Activated CD8-positive, alpha-beta T cell treated with anti-CD3 and anti-CD28 coated beads for 36 hours (primary cell): ENCODE measurements at regions not wholly inside any gene's neighbourhood (a gene's known extent, or its start where the extent isn't known, plus 50 kb on each side); places are given as distances from the start of the nearest gene placed in this dataset.

Experiments
- ATAC-seq: fragments of 200-7000 bp; cut with Tn5 transposase; one replicate; pipeline ENCODE4 v1.10.0; 2021; ENCODE audit warnings: mild to moderate bottlenecking, moderate library complexity
- CTCF ChIA-PET: fragments of 350-600 bp; sonication (Branson Sonifier 250); formaldehyde crosslinking; loops from one replicate; lab custom pipeline; 2021; ENCODE audit warnings: antibody characterized with exemption; lab: Charles Lee
- POLR2A ChIA-PET: fragments of 350-600 bp; sonication (Branson Sonifier 250); formaldehyde crosslinking; loops from one replicate; lab custom pipeline; 2021; ENCODE audit warnings: antibody characterized with exemption; lab: Charles Lee
- DNase-seq: peaks from one replicate; pipeline ENCODE4 v3.0.0-alpha.2; 2020
- H3K27ac Mint-ChIP-seq: one replicate; pipeline ENCODE4 v1.8.0; 2021; ENCODE audit warnings: mild to moderate bottlenecking, mixed read lengths
- H3K27me3 Mint-ChIP-seq: one replicate; pipeline ENCODE4 v1.8.0; 2021; ENCODE audit warnings: mixed read lengths
- H3K36me3 Mint-ChIP-seq: one replicate; pipeline ENCODE4 v1.8.0; 2021; ENCODE audit warnings: low read depth, mixed read lengths
- H3K4me1 Mint-ChIP-seq: one replicate; pipeline ENCODE4 v1.8.0; 2021; ENCODE audit warnings: low read depth, mixed read lengths
- H3K4me3 Mint-ChIP-seq: one replicate; pipeline ENCODE4 v1.8.0; 2021; ENCODE audit warnings: mild to moderate bottlenecking, moderate library complexity, mixed read lengths
- H3K9me3 Mint-ChIP-seq: one replicate; pipeline ENCODE4 v1.8.0; 2021; ENCODE audit warnings: mixed read lengths
- intact Hi-C: fragments of 100-400 bp; cut with micrococcal nuclease; formaldehyde crosslinking; loops from one replicate; pipeline ENCODE4 v1.10.0; 2022
- TF ChIP-seq, protein P1 (sequence below): fragments of 200-600 bp; IDR thresholded peaks from one replicate; pipeline ENCODE4 v1.8.0; 2022; ENCODE audit warnings: antibody characterized with exemption, mild to moderate bottlenecking

DNA sequence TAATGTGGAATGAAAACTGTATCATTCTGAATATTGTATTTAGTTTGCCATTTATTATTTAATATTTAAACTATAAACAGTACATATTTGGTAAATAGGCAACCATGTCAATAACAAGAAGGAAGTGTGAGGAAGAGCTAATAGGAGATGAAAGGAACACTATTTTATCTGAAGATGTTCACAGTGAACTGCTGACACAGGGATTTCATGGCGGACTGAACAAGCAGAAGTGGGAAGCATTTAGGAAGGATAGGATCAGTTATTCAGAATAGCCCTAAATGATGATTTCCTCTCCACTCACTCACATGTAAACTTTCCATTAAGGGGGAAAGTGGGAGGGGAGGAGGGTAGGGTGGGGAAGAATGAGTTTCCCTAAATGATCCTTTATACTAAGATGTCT lies 682.4 kb downstream of the TOX3 start:
- DNase-seq, result no peak
- peaks cover under 1% of the 10 kb centered on the region for H3K9me3 Mint-ChIP-seq
- TF ChIP-seq, protein P1, sequence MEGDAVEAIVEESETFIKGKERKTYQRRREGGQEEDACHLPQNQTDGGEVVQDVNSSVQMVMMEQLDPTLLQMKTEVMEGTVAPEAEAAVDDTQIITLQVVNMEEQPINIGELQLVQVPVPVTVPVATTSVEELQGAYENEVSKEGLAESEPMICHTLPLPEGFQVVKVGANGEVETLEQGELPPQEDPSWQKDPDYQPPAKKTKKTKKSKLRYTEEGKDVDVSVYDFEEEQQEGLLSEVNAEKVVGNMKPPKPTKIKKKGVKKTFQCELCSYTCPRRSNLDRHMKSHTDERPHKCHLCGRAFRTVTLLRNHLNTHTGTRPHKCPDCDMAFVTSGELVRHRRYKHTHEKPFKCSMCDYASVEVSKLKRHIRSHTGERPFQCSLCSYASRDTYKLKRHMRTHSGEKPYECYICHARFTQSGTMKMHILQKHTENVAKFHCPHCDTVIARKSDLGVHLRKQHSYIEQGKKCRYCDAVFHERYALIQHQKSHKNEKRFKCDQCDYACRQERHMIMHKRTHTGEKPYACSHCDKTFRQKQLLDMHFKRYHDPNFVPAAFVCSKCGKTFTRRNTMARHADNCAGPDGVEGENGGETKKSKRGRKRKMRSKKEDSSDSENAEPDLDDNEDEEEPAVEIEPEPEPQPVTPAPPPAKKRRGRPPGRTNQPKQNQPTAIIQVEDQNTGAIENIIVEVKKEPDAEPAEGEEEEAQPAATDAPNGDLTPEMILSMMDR, result no peak
- H3K27me3 Mint-ChIP-seq, result no peaks in the 10 kb centered on the region
- ChIA-PET POLR2A (no interaction called here), CTCF (no interaction called here)
- ATAC-seq, result no peak
- no peaks in the 10 kb centered on the region for H3K4me1 Mint-ChIP-seq
- no peak overlapping the region for H3K4me3 Mint-ChIP-seq
- intact Hi-C loops, result no loop called here
- H3K36me3 Mint-ChIP-seq, result no peaks in the 10 kb centered on the region
- no peak overlapping the region for H3K27ac Mint-ChIP-seq

GRCh38 chr16:51854401-51854951 lies 692.5 kb downstream of the TOX3 start:
- ATAC-seq (no peak), DNase-seq (no peak)
- H3K9me3 Mint-ChIP-seq, result peaks cover 7% of the 10 kb centered on the region
- no peaks in the 10 kb centered on the region for H3K27me3 Mint-ChIP-seq
- TF ChIP-seq, protein P1, result no peak
- CTCF ChIA-PET, result no interaction called here
- H3K27ac Mint-ChIP-seq, result no peak overlapping the region
- no peaks in the 10 kb centered on the region for H3K4me1 Mint-ChIP-seq
- no peaks in the 10 kb centered on the region for H3K36me3 Mint-ChIP-seq
- intact Hi-C loops, result no loop called here
- POLR2A ChIA-PET, result no interaction called here
- no peak overlapping the region for H3K4me3 Mint-ChIP-seq

GRCh38 chr16:51853586-51853985 lies 693.4 kb downstream of the TOX3 start:
- H3K27ac Mint-ChIP-seq, result no peak overlapping the region
- TF ChIP-seq, protein P1, result no peak
- ATAC-seq, result no peak
- H3K36me3 Mint-ChIP-seq, result no peaks in the 10 kb centered on the region
- H3K9me3 Mint-ChIP-seq, result peaks cover 7% of the 10 kb centered on the region
- intact Hi-C loops, result no loop called here
- no peaks in the 10 kb centered on the region for H3K4me1 Mint-ChIP-seq
- CTCF ChIA-PET, result no interaction called here
- no peaks in the 10 kb centered on the region for H3K27me3 Mint-ChIP-seq
- H3K4me3 Mint-ChIP-seq, result no peak overlapping the region
- no peak for DNase-seq
- POLR2A ChIA-PET, result no interaction called here

DNA sequence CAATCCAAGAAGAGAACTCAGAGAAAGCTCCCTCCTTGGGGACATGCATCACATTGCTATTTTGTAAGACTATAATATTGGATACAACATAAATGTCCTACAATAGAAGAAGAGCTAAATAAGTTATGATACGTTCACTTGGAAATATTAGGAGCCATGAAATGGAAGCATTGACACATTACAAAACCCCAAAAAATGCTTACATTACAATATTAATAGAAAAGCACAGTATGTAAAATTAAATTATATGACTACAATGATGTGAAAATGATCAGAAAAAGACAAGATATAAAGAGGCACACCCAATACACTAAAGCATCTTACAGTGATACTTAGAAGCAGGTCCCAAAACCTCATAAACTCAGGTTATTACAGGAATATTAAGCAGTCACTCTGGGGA lies 694.1 kb downstream of the TOX3 start:
- Mint-ChIP-seq H3K36me3 (no peaks in the 10 kb centered on the region), H3K9me3 (peaks cover 7% of the 10 kb centered on the region), H3K4me1 (no peaks in the 10 kb centered on the region), H3K4me3 (no peak overlapping the region), H3K27me3 (no peaks in the 10 kb centered on the region), H3K27ac (no peak overlapping the region)
- intact Hi-C loops, result no loop called here
- TF ChIP-seq, protein P1, result no peak
- ChIA-PET POLR2A (no interaction called here), CTCF (no interaction called here)
- ATAC-seq (no peak), DNase-seq (no peak)

DNA sequence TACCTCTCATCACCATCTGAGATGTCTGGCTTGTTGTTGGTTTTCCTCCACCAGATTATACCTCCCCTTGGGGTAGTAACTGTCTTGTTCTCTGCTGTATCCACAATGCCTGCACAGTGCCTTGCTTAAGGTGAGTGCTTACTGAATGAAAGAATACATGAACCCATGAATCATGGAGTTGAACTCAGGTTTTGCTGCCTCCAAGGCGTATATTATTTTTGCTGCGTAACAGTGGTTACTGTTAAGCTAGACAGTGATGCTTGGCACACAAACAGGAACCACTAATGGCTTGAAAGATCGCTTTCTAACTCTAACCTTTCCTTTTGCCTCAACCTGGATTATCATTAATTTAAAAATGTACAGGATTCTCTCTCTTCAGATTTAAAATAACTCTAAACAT lies 695.8 kb downstream of the TOX3 start:
- intact Hi-C loops, result no loop called here
- Mint-ChIP-seq H3K4me1 (no peaks in the 10 kb centered on the region), H3K27ac (no peak overlapping the region), H3K9me3 (peaks cover 7% of the 10 kb centered on the region), H3K4me3 (no peak overlapping the region), H3K36me3 (no peaks in the 10 kb centered on the region), H3K27me3 (no peaks in the 10 kb centered on the region)
- TF ChIP-seq, protein P1, result no peak
- ChIA-PET CTCF (no interaction called here), POLR2A (no interaction called here)
- no peak for ATAC-seq
- DNase-seq, result no peak
